ENCODE measurements at regions not wholly inside any gene's neighbourhood (a gene's known extent, or its start where the extent isn't known, plus 50 kb on each side); places are given as distances from the start of the nearest gene placed in this dataset.

DNA sequence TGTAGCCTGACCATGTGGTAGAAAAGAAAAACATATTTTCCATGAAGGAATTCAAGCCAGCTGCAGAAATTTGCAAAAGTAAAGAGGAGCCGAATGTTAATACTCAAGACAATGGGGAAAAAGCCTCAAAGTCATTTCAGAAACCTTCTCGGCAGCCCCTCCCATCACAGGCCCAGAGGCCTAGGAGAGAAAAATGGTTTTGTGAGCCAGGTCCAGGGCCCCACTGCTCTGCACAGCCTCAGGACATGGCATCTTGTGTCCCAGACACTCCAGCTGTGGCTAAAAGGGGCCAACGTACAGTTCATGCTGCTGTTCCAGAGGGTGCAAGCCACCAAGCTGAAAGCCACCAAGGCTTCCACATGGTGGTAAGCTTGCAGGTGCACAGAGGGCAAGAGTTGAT, 50.9 kb upstream of the BBS12 start:
- intact Hi-C loops (cut with micrococcal nuclease; ENCODE audit: unreplicated experiment) = no loop called here
- Histone ChIP-seq H3K4me1 (ENCODE audit: control insufficient read depth, insufficient read depth, low read length) (no peaks in the 10 kb centered on the region), H3K27ac (ENCODE audit: low read length) (no peak overlapping the region), H3K9me3 (ENCODE audit: control insufficient read depth, insufficient read depth, low read depth, low read length) (no peaks in the 10 kb centered on the region), H3K4me3 (ENCODE audit: low read depth in 2 of 2, low read length in 2 of 2) (no peak overlapping the region), H3K27me3 (ENCODE audit: control insufficient read depth, insufficient read depth, low read length) (no peaks in the 10 kb centered on the region), H3K36me3 (ENCODE audit: control insufficient read depth, insufficient read depth, low read length) (no peaks in the 10 kb centered on the region)
- TF ChIP-seq, protein P1, sequence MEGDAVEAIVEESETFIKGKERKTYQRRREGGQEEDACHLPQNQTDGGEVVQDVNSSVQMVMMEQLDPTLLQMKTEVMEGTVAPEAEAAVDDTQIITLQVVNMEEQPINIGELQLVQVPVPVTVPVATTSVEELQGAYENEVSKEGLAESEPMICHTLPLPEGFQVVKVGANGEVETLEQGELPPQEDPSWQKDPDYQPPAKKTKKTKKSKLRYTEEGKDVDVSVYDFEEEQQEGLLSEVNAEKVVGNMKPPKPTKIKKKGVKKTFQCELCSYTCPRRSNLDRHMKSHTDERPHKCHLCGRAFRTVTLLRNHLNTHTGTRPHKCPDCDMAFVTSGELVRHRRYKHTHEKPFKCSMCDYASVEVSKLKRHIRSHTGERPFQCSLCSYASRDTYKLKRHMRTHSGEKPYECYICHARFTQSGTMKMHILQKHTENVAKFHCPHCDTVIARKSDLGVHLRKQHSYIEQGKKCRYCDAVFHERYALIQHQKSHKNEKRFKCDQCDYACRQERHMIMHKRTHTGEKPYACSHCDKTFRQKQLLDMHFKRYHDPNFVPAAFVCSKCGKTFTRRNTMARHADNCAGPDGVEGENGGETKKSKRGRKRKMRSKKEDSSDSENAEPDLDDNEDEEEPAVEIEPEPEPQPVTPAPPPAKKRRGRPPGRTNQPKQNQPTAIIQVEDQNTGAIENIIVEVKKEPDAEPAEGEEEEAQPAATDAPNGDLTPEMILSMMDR (IDR thresholded peaks at IDR 0.05) = no peak
- TF ChIP-seq POLR2AphosphoS5 (IDR thresholded peaks at IDR 0.05; ENCODE audit: low read depth, low read length) = no peak
- TF ChIP-seq, protein P2, sequence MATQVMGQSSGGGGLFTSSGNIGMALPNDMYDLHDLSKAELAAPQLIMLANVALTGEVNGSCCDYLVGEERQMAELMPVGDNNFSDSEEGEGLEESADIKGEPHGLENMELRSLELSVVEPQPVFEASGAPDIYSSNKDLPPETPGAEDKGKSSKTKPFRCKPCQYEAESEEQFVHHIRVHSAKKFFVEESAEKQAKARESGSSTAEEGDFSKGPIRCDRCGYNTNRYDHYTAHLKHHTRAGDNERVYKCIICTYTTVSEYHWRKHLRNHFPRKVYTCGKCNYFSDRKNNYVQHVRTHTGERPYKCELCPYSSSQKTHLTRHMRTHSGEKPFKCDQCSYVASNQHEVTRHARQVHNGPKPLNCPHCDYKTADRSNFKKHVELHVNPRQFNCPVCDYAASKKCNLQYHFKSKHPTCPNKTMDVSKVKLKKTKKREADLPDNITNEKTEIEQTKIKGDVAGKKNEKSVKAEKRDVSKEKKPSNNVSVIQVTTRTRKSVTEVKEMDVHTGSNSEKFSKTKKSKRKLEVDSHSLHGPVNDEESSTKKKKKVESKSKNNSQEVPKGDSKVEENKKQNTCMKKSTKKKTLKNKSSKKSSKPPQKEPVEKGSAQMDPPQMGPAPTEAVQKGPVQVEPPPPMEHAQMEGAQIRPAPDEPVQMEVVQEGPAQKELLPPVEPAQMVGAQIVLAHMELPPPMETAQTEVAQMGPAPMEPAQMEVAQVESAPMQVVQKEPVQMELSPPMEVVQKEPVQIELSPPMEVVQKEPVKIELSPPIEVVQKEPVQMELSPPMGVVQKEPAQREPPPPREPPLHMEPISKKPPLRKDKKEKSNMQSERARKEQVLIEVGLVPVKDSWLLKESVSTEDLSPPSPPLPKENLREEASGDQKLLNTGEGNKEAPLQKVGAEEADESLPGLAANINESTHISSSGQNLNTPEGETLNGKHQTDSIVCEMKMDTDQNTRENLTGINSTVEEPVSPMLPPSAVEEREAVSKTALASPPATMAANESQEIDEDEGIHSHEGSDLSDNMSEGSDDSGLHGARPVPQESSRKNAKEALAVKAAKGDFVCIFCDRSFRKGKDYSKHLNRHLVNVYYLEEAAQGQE (IDR thresholded peaks at IDR 0.05; ENCODE audit: insufficient read depth in 1 of 2, low read depth in 2 of 2, low read length in 1 of 2) = no peak
- TF ChIP-seq TCF7L2 (IDR thresholded peaks at IDR 0.05; ENCODE audit: low read depth, low read length) = no peak
- TF ChIP-seq SIN3A (IDR thresholded peaks at IDR 0.05; ENCODE audit: borderline replicate concordance, insufficient read depth, low read depth, low read length) = no peak
- no TSS peak for BruUV-seq (replicated peaks)
- in situ Hi-C loops (cut with HindIII; ENCODE audit: low pct_unique_long_range_greater_than_20kb, low sequenced_read_pairs) = no loop called here
- ChIA-PET POLR2A (no interaction called here), CTCF (no interaction called here)
- ATAC-seq (no peak), DNase-seq (ENCODE audit: low read depth, low spot score) (no peak)
